HUDEP-2 (cell line): ENCODE measurements at regions not wholly inside any gene's neighbourhood (a gene's known extent, or its start where the extent isn't known, plus 50 kb on each side); places are given as distances from the start of the nearest gene placed in this dataset.

Source experiments
- DNase-seq, 76 experiments: peaks; one replicate each; lab custom pipeline; 2025; ENCODE audit not compliant: unreplicated experiment in 76 of 76; lab: John Stamatoyannopoulos, UW

- no peak for DNase-seq
Observed at GRCh38 chr5:168056499-168057182, 234.8 kb upstream of the WWC1 start.

GRCh38 chr5:168057905-168058304 lies 233.5 kb upstream of the WWC1 start:
- DNase-seq, result no peak

- DNase-seq, result no peak
Observed at GRCh38 chr5:168059131-168059530, 232.3 kb upstream of the WWC1 start.

- DNase-seq, result no peak
Observed at GRCh38 chr5:168062239-168062638, 229.2 kb upstream of the WWC1 start.

- DNase-seq, result no peak
Observed at GRCh38 chr5:168064457-168064856, 227.0 kb upstream of the WWC1 start.

- DNase-seq, result no peak
Observed at GRCh38 chr5:168064933-168065622, 226.4 kb upstream of the WWC1 start.

GRCh38 chr5:168066536-168067208 lies 224.8 kb upstream of the WWC1 start:
- DNase-seq, result no peak

GRCh38 chr5:168070761-168071160 lies 220.7 kb upstream of the WWC1 start:
- DNase-seq, result no peak

- DNase-seq, result no peak
Observed at GRCh38 chr5:168072665-168073064, 218.8 kb upstream of the WWC1 start.

- no peak for DNase-seq
Observed at GRCh38 chr5:168073311-168073710, 218.1 kb upstream of the WWC1 start.

- no peak for DNase-seq
Observed at GRCh38 chr5:168073991-168074800, 217.2 kb upstream of the WWC1 start.

- DNase-seq, result no peak
Observed at GRCh38 chr5:168075387-168075786, 216.1 kb upstream of the WWC1 start.

GRCh38 chr5:168076561-168076991 lies 214.9 kb upstream of the WWC1 start:
- DNase-seq, result peak in 13 of 76 experiments; percentile 2 to 13 (median 3)

GRCh38 chr5:168085261-168086031 lies 206.0 kb upstream of the WWC1 start:
- no peak for DNase-seq

- DNase-seq, result no peak
Observed at GRCh38 chr5:168086104-168086610, 205.3 kb upstream of the WWC1 start.

- DNase-seq, result no peak
Observed at GRCh38 chr5:168086746-168087145, 204.7 kb upstream of the WWC1 start.

GRCh38 chr5:168088410-168089173 lies 202.9 kb upstream of the WWC1 start:
- no peak for DNase-seq

- no peak for DNase-seq
Observed at GRCh38 chr5:168089201-168089887, 202.1 kb upstream of the WWC1 start.
